Naive B cell (primary cell): ENCODE measurements at regions not wholly inside any gene's neighbourhood (a gene's known extent, or its start where the extent isn't known, plus 50 kb on each side); places are given as distances from the start of the nearest gene placed in this dataset.

Experiments
- ATAC-seq, 2 donors: fragments of 150-1000 bp; cut with Tn5 transposase; 2 replicates each; pipeline ENCODE4 v1.10.0; 2021; ENCODE audit warnings: low read depth in 2 of 2, mild to moderate bottlenecking in 2 of 2, moderate library complexity in 2 of 2
- DNase-seq: peaks from one replicate; pipeline ENCODE4 v3.0.0; 2022
- H3K27ac Mint-ChIP-seq, 6 donors: one replicate each; pipeline ENCODE4 v1.8.0; 2020 to 2022; ENCODE audit warnings: mild to moderate bottlenecking in 6 of 6, mixed read lengths in 6 of 6, moderate library complexity in 5 of 6, inconsistent platforms in 2 of 6
- H3K27me3 Mint-ChIP-seq, 3 donors: one replicate each; pipeline ENCODE4 v1.8.0; 2021 to 2022; ENCODE audit warnings: mixed read lengths in 3 of 3, mild to moderate bottlenecking in 1 of 3
- H3K36me3 Mint-ChIP-seq, 2 donors: one replicate each; pipeline ENCODE4 v1.8.0; 2020 to 2022; ENCODE audit warnings: mixed read lengths in 2 of 2, inconsistent platforms in 1 of 2, mild to moderate bottlenecking in 1 of 2
- H3K4me1 Mint-ChIP-seq, 3 donors: one replicate each; pipeline ENCODE4 v1.8.0; 2020 to 2022; ENCODE audit warnings: mixed read lengths in 3 of 3, inconsistent platforms in 1 of 3, mild to moderate bottlenecking in 1 of 3, moderate library complexity in 1 of 3
- H3K4me3 Mint-ChIP-seq, 8 donors: one replicate each; pipeline ENCODE4 v1.8.0; 2020 to 2022; ENCODE audit warnings: mild to moderate bottlenecking in 8 of 8, mixed read lengths in 8 of 8, moderate library complexity in 8 of 8, inconsistent platforms in 2 of 8
- H3K9me3 Mint-ChIP-seq, 7 donors: one replicate each; pipeline ENCODE4 v1.8.0; 2020 to 2022; ENCODE audit warnings: mixed read lengths in 7 of 7, mild to moderate bottlenecking in 5 of 7, inconsistent platforms in 2 of 7, moderate library complexity in 1 of 7

GRCh38 chr1:193581341-193581740 lies 394.9 kb upstream of the B3GALT2 start:
- H3K36me3 Mint-ChIP-seq, result peaks cover 0 to 12% of the 10 kb centered on the region in 2 donors

GRCh38 chr1:193580419-193580818 lies 394.0 kb upstream of the B3GALT2 start:
- peaks cover 8 to 24% (median 15%) of the 10 kb centered on the region in 3 donors for H3K27me3 Mint-ChIP-seq
- H3K36me3 Mint-ChIP-seq, result peaks cover 0 to 12% of the 10 kb centered on the region in 2 donors
- no peaks in the 10 kb centered on the region for H3K4me1 Mint-ChIP-seq
- peaks cover 0 to 7% (median 0%) of the 10 kb centered on the region in 7 donors for H3K9me3 Mint-ChIP-seq
- no peak overlapping the region for H3K27ac Mint-ChIP-seq
- DNase-seq, result no peak
- ATAC-seq, result no peak
- no peak overlapping the region for H3K4me3 Mint-ChIP-seq

More at GRCh38 chr1:193581341-193581740, 394.9 kb upstream of the B3GALT2 start:
- H3K4me1 Mint-ChIP-seq, result no peaks in the 10 kb centered on the region
- ATAC-seq (no peak), DNase-seq (no peak)
- no peak overlapping the region for H3K4me3 Mint-ChIP-seq
- peaks cover 0 to 7% (median 0%) of the 10 kb centered on the region in 7 donors for H3K9me3 Mint-ChIP-seq
- no peak overlapping the region for H3K27ac Mint-ChIP-seq
- H3K27me3 Mint-ChIP-seq, result peaks cover 8 to 24% (median 15%) of the 10 kb centered on the region in 3 donors

GRCh38 chr1:193579323-193579722 lies 392.9 kb upstream of the B3GALT2 start:
- H3K36me3 Mint-ChIP-seq, result peaks cover 0 to 12% of the 10 kb centered on the region in 2 donors
- H3K4me3 Mint-ChIP-seq, result no peak overlapping the region
- no peak for DNase-seq
- H3K4me1 Mint-ChIP-seq, result no peaks in the 10 kb centered on the region
- no peak overlapping the region for H3K27ac Mint-ChIP-seq
- ATAC-seq, result no peak
- H3K27me3 Mint-ChIP-seq, result peaks cover 8 to 24% (median 15%) of the 10 kb centered on the region in 3 donors
- peaks cover 0 to 7% (median 0%) of the 10 kb centered on the region in 7 donors for H3K9me3 Mint-ChIP-seq

GRCh38 chr1:193574913-193575312 lies 388.5 kb upstream of the B3GALT2 start:
- Mint-ChIP-seq H3K4me3 (no peak overlapping the region), H3K4me1 (peaks cover 5 to 9% (median 5%) of the 10 kb centered on the region in 3 donors), H3K27me3 (peaks cover 0 to 10% (median 0%) of the 10 kb centered on the region in 3 donors), H3K27ac (no peak overlapping the region), H3K36me3 (no peaks in the 10 kb centered on the region), H3K9me3 (peaks cover 0 to 5% (median 0%) of the 10 kb centered on the region in 7 donors)
- DNase-seq, result no peak
- ATAC-seq, result no peak

- H3K36me3 Mint-ChIP-seq, result no peaks in the 10 kb centered on the region
- ATAC-seq (no peak), DNase-seq (no peak)
- H3K27me3 Mint-ChIP-seq, result no peaks in the 10 kb centered on the region
- H3K4me3 Mint-ChIP-seq, result no peak overlapping the region
- H3K9me3 Mint-ChIP-seq, result peaks cover 0 to 5% (median 0%) of the 10 kb centered on the region in 7 donors
- H3K4me1 Mint-ChIP-seq, result peaks cover 22 to 23% (median 22%) of the 10 kb centered on the region in 3 donors
- peak overlapping the region in 2 of 6 donors; percentile 37 to 57 for H3K27ac Mint-ChIP-seq
Observed at GRCh38 chr1:193569983-193570269, 383.5 kb upstream of the B3GALT2 start.

- Mint-ChIP-seq H3K27me3 (no peaks in the 10 kb centered on the region), H3K27ac (peak overlapping the region in 1 of 6 donors; percentile 37), H3K9me3 (peaks cover 0 to 5% (median 0%) of the 10 kb centered on the region in 7 donors), H3K36me3 (no peaks in the 10 kb centered on the region), H3K4me3 (peak overlapping the region in 2 of 8 donors; percentile 10 to 30), H3K4me1 (peaks cover 22 to 23% (median 22%) of the 10 kb centered on the region in 3 donors)
- DNase-seq, result no peak
- peak; percentile 28 to 45 for ATAC-seq
Observed at GRCh38 chr1:193569096-193569982, 382.9 kb upstream of the B3GALT2 start.

GRCh38 chr1:193568512-193568911 lies 382.1 kb upstream of the B3GALT2 start:
- H3K9me3 Mint-ChIP-seq, result peaks cover 0 to 5% (median 0%) of the 10 kb centered on the region in 7 donors
- H3K27me3 Mint-ChIP-seq, result no peaks in the 10 kb centered on the region
- no peaks in the 10 kb centered on the region for H3K36me3 Mint-ChIP-seq
- no peak overlapping the region for H3K4me3 Mint-ChIP-seq
- peak in 1 of 2 donors; percentile 61 for ATAC-seq
- H3K4me1 Mint-ChIP-seq, result peaks cover 22 to 23% (median 22%) of the 10 kb centered on the region in 3 donors
- DNase-seq, result no peak
- peak overlapping the region in 1 of 6 donors; percentile 29 for H3K27ac Mint-ChIP-seq

GRCh38 chr1:193567937-193568336 lies 381.5 kb upstream of the B3GALT2 start:
- no peak for DNase-seq
- peak overlapping the region in 1 of 6 donors; percentile 10 for H3K27ac Mint-ChIP-seq
- H3K36me3 Mint-ChIP-seq, result no peaks in the 10 kb centered on the region
- H3K9me3 Mint-ChIP-seq, result peaks cover 0 to 5% (median 0%) of the 10 kb centered on the region in 7 donors
- ATAC-seq, result no peak
- no peaks in the 10 kb centered on the region for H3K27me3 Mint-ChIP-seq
- H3K4me1 Mint-ChIP-seq, result peaks cover 22 to 23% (median 22%) of the 10 kb centered on the region in 3 donors
- no peak overlapping the region for H3K4me3 Mint-ChIP-seq

- Mint-ChIP-seq H3K4me1 (peaks cover 22 to 23% (median 22%) of the 10 kb centered on the region in 3 donors), H3K9me3 (peaks cover 0 to 2% (median 0%) of the 10 kb centered on the region in 7 donors), H3K4me3 (no peak overlapping the region), H3K36me3 (no peaks in the 10 kb centered on the region), H3K27ac (no peak overlapping the region), H3K27me3 (no peaks in the 10 kb centered on the region)
- ATAC-seq, result no peak
- DNase-seq, result no peak
Observed at GRCh38 chr1:193566735-193567134, 380.3 kb upstream of the B3GALT2 start.

- Mint-ChIP-seq H3K36me3 (no peaks in the 10 kb centered on the region), H3K27me3 (no peaks in the 10 kb centered on the region), H3K4me3 (no peak overlapping the region), H3K9me3 (peaks cover 0 to 2% (median 0%) of the 10 kb centered on the region in 7 donors), H3K4me1 (peaks cover 22 to 23% (median 22%) of the 10 kb centered on the region in 3 donors), H3K27ac (no peak overlapping the region)
- ATAC-seq (no peak), DNase-seq (no peak)
Observed at GRCh38 chr1:193565971-193566577, 379.7 kb upstream of the B3GALT2 start.

GRCh38 chr1:193562121-193562520 lies 375.7 kb upstream of the B3GALT2 start:
- Mint-ChIP-seq H3K4me3 (no peak overlapping the region), H3K4me1 (peaks cover 7 to 10% (median 8%) of the 10 kb centered on the region in 3 donors), H3K36me3 (no peaks in the 10 kb centered on the region), H3K9me3 (peaks cover 0 to 2% (median 0%) of the 10 kb centered on the region in 7 donors), H3K27me3 (no peaks in the 10 kb centered on the region), H3K27ac (peak overlapping the region in 1 of 6 donors; percentile 57)
- DNase-seq (no peak), ATAC-seq (no peak)

- ATAC-seq (no peak), DNase-seq (no peak)
- H3K4me3 Mint-ChIP-seq, result no peak overlapping the region
- H3K4me1 Mint-ChIP-seq, result peaks cover 5 to 8% (median 7%) of the 10 kb centered on the region in 3 donors
- H3K27me3 Mint-ChIP-seq, result peaks cover 0 to 3% (median 0%) of the 10 kb centered on the region in 3 donors
- H3K27ac Mint-ChIP-seq, result peak overlapping the region in 3 of 6 donors; percentile 7 to 59 (median 8)
- peaks cover 0 to 2% (median 0%) of the 10 kb centered on the region in 7 donors for H3K9me3 Mint-ChIP-seq
- no peaks in the 10 kb centered on the region for H3K36me3 Mint-ChIP-seq
Observed at GRCh38 chr1:193558491-193559028, 372.1 kb upstream of the B3GALT2 start.

- ATAC-seq (no peak), DNase-seq (no peak)
- H3K36me3 Mint-ChIP-seq, result no peaks in the 10 kb centered on the region
- no peak overlapping the region for H3K4me3 Mint-ChIP-seq
- H3K27me3 Mint-ChIP-seq, result peaks cover 0 to 3% (median 0%) of the 10 kb centered on the region in 3 donors
- no peaks in the 10 kb centered on the region for H3K9me3 Mint-ChIP-seq
- H3K4me1 Mint-ChIP-seq, result peaks cover 5 to 8% (median 7%) of the 10 kb centered on the region in 3 donors
- H3K27ac Mint-ChIP-seq, result no peak overlapping the region
Observed at GRCh38 chr1:193555662-193556441, 369.4 kb upstream of the B3GALT2 start.
